ENCODE measurements at regions not wholly inside any gene's neighbourhood (a gene's known extent, or its start where the extent isn't known, plus 50 kb on each side); places are given as distances from the start of the nearest gene placed in this dataset.

DNA sequence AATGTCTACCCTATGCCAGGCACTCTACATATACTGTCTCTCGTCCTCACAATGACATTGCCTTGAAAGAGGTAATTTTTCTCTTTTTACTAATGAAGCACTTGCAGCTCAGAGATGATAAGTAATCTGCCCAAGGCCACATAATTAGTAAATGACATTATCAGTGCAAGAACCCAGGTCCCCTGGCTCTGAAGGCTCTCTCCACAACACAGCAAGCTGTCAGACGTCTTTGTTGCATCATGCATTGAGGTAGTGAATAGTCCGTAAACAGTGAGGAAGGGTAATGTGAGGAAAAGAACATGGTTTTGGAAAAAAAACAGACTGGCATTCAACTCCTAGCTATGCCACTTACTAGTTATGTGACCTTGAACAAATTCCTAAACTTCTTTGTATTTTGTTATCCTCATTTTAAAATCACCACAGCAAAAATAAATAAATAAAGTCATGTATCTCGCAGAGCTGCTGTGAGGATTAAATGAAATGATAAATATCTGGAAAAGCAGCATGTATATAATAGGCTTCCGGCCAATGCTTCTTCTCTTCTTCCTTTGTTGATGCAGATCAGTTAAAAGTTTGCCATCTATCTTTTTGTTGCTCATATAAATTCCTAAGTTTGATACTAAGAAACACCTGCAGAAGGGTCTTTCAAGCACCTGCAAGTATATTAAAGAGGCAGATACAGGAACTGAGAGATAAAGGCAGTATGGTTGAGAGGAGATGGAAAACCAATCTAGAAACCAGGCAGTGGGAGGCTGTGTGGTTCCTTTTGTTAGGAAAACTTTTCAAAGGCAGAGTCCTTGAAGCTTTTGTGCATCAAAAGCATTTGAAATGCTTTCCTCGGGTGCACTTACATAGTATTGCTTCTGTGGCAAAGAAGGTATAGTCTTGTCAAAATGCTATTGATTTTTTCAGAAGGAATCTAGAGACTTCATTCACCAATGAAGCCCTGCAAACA lies 82.8 kb downstream of the BTG1 start:
- ChIA-PET POLR2A (no interaction called here), CTCF (no interaction called here)
- Histone ChIP-seq H3K27ac (ENCODE audit: low read length) (peak overlapping the region; percentile 65), H3K4me1 (ENCODE audit: control insufficient read depth, insufficient read depth, low read length) (peaks cover 29% of the 10 kb centered on the region), H3K4me3 (ENCODE audit: low read depth in 2 of 2, low read length in 2 of 2) (no peak overlapping the region), H3K36me3 (ENCODE audit: control insufficient read depth, insufficient read depth, low read length) (no peaks in the 10 kb centered on the region), H3K9me3 (ENCODE audit: control insufficient read depth, insufficient read depth, low read depth, low read length) (no peaks in the 10 kb centered on the region), H3K27me3 (ENCODE audit: control insufficient read depth, insufficient read depth, low read length) (no peaks in the 10 kb centered on the region)
- in situ Hi-C loops (cut with HindIII; ENCODE audit: low pct_unique_long_range_greater_than_20kb, low sequenced_read_pairs), result no loop called here
- DNase-seq (ENCODE audit: low read depth, low spot score) (no peak), ATAC-seq (peak; percentile 23; the same call in 1 of the 2 replicates)
- intact Hi-C loops (cut with micrococcal nuclease; ENCODE audit: unreplicated experiment), result no loop called here
- TF ChIP-seq TCF7L2 (IDR thresholded peaks at IDR 0.05; ENCODE audit: low read depth, low read length), result 0 out of 2 replicates have a peak, but pooled peaks have one; percentile 18
- TF ChIP-seq CTCF (IDR thresholded peaks at IDR 0.05), result no peak
- BruUV-seq (replicated peaks), result no TSS peak

- intact Hi-C loops (cut with micrococcal nuclease; ENCODE audit: unreplicated experiment), result no loop called here
- no TSS peak for BruUV-seq (replicated peaks)
- CTCF ChIA-PET, result no interaction called here
These were observed 84.6 kb downstream of the BTG1 start for GRCh38 chr12:92061061-92061460.

More at GRCh38 chr12:92061061-92061460, 84.6 kb downstream of the BTG1 start:
- Histone ChIP-seq H3K4me1 (ENCODE audit: control insufficient read depth, insufficient read depth, low read length) (peaks cover 29% of the 10 kb centered on the region), H3K36me3 (ENCODE audit: control insufficient read depth, insufficient read depth, low read length) (no peaks in the 10 kb centered on the region), H3K27me3 (ENCODE audit: control insufficient read depth, insufficient read depth, low read length) (no peaks in the 10 kb centered on the region), H3K9me3 (ENCODE audit: control insufficient read depth, insufficient read depth, low read depth, low read length) (no peaks in the 10 kb centered on the region), H3K4me3 (ENCODE audit: low read depth in 2 of 2, low read length in 2 of 2) (no peak overlapping the region), H3K27ac (ENCODE audit: low read length) (0 out of 2 replicates have a peak overlapping the region, but pooled peaks have one; percentile 7)
- TF ChIP-seq TCF7L2 (IDR thresholded peaks at IDR 0.05; ENCODE audit: low read depth, low read length) (no peak), CTCF (IDR thresholded peaks at IDR 0.05) (no peak), POLR2AphosphoS5 (IDR thresholded peaks at IDR 0.05; ENCODE audit: low read depth, low read length) (no peak), SIN3A (IDR thresholded peaks at IDR 0.05; ENCODE audit: borderline replicate concordance, insufficient read depth, low read depth, low read length) (no peak)
- TF ChIP-seq, protein P1, sequence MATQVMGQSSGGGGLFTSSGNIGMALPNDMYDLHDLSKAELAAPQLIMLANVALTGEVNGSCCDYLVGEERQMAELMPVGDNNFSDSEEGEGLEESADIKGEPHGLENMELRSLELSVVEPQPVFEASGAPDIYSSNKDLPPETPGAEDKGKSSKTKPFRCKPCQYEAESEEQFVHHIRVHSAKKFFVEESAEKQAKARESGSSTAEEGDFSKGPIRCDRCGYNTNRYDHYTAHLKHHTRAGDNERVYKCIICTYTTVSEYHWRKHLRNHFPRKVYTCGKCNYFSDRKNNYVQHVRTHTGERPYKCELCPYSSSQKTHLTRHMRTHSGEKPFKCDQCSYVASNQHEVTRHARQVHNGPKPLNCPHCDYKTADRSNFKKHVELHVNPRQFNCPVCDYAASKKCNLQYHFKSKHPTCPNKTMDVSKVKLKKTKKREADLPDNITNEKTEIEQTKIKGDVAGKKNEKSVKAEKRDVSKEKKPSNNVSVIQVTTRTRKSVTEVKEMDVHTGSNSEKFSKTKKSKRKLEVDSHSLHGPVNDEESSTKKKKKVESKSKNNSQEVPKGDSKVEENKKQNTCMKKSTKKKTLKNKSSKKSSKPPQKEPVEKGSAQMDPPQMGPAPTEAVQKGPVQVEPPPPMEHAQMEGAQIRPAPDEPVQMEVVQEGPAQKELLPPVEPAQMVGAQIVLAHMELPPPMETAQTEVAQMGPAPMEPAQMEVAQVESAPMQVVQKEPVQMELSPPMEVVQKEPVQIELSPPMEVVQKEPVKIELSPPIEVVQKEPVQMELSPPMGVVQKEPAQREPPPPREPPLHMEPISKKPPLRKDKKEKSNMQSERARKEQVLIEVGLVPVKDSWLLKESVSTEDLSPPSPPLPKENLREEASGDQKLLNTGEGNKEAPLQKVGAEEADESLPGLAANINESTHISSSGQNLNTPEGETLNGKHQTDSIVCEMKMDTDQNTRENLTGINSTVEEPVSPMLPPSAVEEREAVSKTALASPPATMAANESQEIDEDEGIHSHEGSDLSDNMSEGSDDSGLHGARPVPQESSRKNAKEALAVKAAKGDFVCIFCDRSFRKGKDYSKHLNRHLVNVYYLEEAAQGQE (IDR thresholded peaks at IDR 0.05; ENCODE audit: insufficient read depth in 1 of 2, low read depth in 2 of 2, low read length in 1 of 2), result no peak
- POLR2A ChIA-PET, result interaction anchor here (0.6 kb wide), 1 partner anchor 33 kb away, joined by 4 read pairs; no protein-coding TSS in a partner anchor
- no peak for DNase-seq (ENCODE audit: low read depth, low spot score)
- ATAC-seq, result no peak
- in situ Hi-C loops (cut with HindIII; ENCODE audit: low pct_unique_long_range_greater_than_20kb, low sequenced_read_pairs), result no loop called here
